Muscle layer of colon (tissue), 2 donors: ENCODE measurements at regions not wholly inside any gene's neighbourhood (a gene's known extent, or its start where the extent isn't known, plus 50 kb on each side); places are given as distances from the start of the nearest gene placed in this dataset.

Source experiments
- H3K27ac ChIP-seq: one replicate; pipeline ENCODE4 v1.7.0; 2013; ENCODE audit warnings: low read depth, mild to moderate bottlenecking, low read length, moderate library complexity
- H3K27me3 ChIP-seq, 2 donors: one replicate each; pipeline ENCODE4 v1.7.0; 2013; ENCODE audit warnings: low read length in 2 of 2, mild to moderate bottlenecking in 2 of 2; ENCODE audit not compliant: insufficient read depth in 2 of 2, control insufficient read depth in 1 of 2
- H3K36me3 ChIP-seq: one replicate; pipeline ENCODE4 v1.7.0; 2013; ENCODE audit warnings: mild to moderate bottlenecking, low read length; ENCODE audit not compliant: insufficient read depth
- H3K4me1 ChIP-seq: one replicate; pipeline ENCODE4 v1.7.0; 2013; ENCODE audit warnings: mild to moderate bottlenecking, low read length; ENCODE audit not compliant: insufficient read depth
- H3K4me3 ChIP-seq, 2 donors: one replicate each; pipeline ENCODE4 v1.7.0; 2013; ENCODE audit warnings: low read length in 2 of 2, low read depth in 1 of 2, mild to moderate bottlenecking in 1 of 2, moderate library complexity in 1 of 2
- H3K9ac ChIP-seq: one replicate; pipeline ENCODE4 v1.7.0; 2013; ENCODE audit warnings: low read length
- H3K9me3 ChIP-seq: one replicate; pipeline ENCODE4 v1.7.0; 2013; ENCODE audit warnings: mild to moderate bottlenecking, low read length
- donor health status: abdominal sarcoma.
- donor health status: Adenocarcinoma of cecum.

- Histone ChIP-seq H3K9me3 (no peaks in the 10 kb centered on the region), H3K27me3 (no peaks in the 10 kb centered on the region), H3K9ac (no peak overlapping the region), H3K27ac (no peak overlapping the region), H3K36me3 (no peaks in the 10 kb centered on the region), H3K4me1 (no peaks in the 10 kb centered on the region), H3K4me3 (no peak overlapping the region)
Measured at GRCh38 chr7:53087274-53087673, 51.8 kb downstream of the POM121L12 start.

DNA sequence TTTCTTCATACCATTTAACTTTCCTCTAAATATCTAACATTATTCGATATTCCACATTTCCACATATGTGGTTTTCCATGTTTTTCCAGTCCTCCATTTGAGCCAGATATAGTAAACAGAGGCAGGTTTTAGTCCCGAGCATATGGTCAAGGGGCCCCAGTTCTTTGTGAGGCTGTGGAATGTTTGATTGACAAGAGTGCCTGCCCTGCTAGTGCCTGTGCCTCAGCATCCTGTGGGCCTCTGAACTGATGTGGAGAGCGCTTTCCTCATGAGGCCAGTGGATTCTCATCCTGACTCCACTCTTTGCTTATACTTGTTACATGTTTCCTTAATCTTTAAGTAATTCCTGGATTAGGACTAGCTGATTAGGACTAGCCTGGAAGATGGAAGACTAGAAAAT, 58.8 kb downstream of the POM121L12 start:
- Histone ChIP-seq H3K4me1 (no peaks in the 10 kb centered on the region), H3K27me3 (no peaks in the 10 kb centered on the region), H3K4me3 (no peak overlapping the region), H3K36me3 (no peaks in the 10 kb centered on the region), H3K27ac (no peak overlapping the region), H3K9ac (no peak overlapping the region), H3K9me3 (no peaks in the 10 kb centered on the region)

GRCh38 chr7:53094827-53095226, 59.4 kb downstream of the POM121L12 start:
- H3K36me3 ChIP-seq = no peaks in the 10 kb centered on the region
- no peaks in the 10 kb centered on the region for H3K27me3 ChIP-seq
- no peaks in the 10 kb centered on the region for H3K9me3 ChIP-seq
- no peaks in the 10 kb centered on the region for H3K4me1 ChIP-seq
- H3K27ac ChIP-seq = no peak overlapping the region
- no peak overlapping the region for H3K4me3 ChIP-seq
- no peak overlapping the region for H3K9ac ChIP-seq

GRCh38 chr7:53095731-53096501, 60.5 kb downstream of the POM121L12 start:
- Histone ChIP-seq H3K27me3 (no peaks in the 10 kb centered on the region), H3K36me3 (no peaks in the 10 kb centered on the region), H3K9ac (no peak overlapping the region), H3K4me3 (no peak overlapping the region), H3K27ac (no peak overlapping the region), H3K4me1 (no peaks in the 10 kb centered on the region), H3K9me3 (no peaks in the 10 kb centered on the region)

DNA sequence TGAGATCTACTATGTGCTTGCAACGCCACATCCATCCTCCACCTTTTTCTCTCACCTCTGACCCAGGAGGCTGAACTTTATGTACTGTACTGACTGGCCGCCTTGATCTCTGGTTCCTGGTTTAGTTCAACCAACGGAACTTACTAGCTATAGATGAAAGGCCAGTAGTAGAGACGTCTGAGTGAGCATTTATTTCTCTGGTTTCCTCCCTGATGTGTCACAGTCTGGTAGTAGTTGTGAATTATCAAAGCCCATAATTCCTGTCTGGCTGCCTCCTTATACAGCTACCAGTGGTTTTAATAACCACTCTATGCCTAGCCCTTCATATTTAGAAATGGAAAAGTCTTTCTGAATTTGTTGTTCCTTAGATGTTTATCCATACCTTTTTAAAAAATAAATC, 64.7 kb downstream of the POM121L12 start:
- no peak overlapping the region for H3K9ac ChIP-seq
- no peaks in the 10 kb centered on the region for H3K9me3 ChIP-seq
- H3K36me3 ChIP-seq = no peaks in the 10 kb centered on the region
- H3K27me3 ChIP-seq = no peaks in the 10 kb centered on the region
- no peaks in the 10 kb centered on the region for H3K4me1 ChIP-seq
- no peak overlapping the region for H3K27ac ChIP-seq
- H3K4me3 ChIP-seq = no peak overlapping the region

GRCh38 chr7:53101026-53101425, 65.6 kb downstream of the POM121L12 start:
- Histone ChIP-seq H3K27ac (no peak overlapping the region), H3K4me3 (no peak overlapping the region), H3K9me3 (no peaks in the 10 kb centered on the region), H3K4me1 (no peaks in the 10 kb centered on the region), H3K36me3 (no peaks in the 10 kb centered on the region), H3K27me3 (no peaks in the 10 kb centered on the region), H3K9ac (no peak overlapping the region)

DNA sequence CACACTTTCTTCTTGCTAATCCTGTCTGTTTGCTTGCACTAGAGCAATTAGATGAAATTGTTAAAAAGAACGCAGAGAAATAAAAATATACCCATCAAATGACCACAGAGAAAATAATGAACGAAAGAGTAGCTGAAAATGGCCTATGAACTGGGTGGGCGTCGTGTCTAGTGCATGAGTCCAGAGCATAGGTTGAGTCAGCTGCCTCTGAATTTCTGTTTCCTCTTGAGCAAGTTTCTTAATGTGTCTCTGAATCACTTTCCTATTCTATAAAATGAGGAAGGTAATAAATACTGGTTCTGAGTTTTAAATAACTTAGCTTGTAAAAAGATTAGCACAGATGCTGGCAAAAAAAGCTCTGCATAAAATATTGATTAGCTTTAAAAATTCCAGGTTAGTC, 75.0 kb downstream of the POM121L12 start:
- Histone ChIP-seq H3K9me3 (no peaks in the 10 kb centered on the region), H3K4me3 (no peak overlapping the region), H3K27ac (no peak overlapping the region), H3K36me3 (no peaks in the 10 kb centered on the region), H3K27me3 (no peaks in the 10 kb centered on the region), H3K9ac (no peak overlapping the region), H3K4me1 (no peaks in the 10 kb centered on the region)

GRCh38 chr7:53111031-53111430, 75.6 kb downstream of the POM121L12 start:
- Histone ChIP-seq H3K9me3 (no peaks in the 10 kb centered on the region), H3K36me3 (no peaks in the 10 kb centered on the region)

DNA sequence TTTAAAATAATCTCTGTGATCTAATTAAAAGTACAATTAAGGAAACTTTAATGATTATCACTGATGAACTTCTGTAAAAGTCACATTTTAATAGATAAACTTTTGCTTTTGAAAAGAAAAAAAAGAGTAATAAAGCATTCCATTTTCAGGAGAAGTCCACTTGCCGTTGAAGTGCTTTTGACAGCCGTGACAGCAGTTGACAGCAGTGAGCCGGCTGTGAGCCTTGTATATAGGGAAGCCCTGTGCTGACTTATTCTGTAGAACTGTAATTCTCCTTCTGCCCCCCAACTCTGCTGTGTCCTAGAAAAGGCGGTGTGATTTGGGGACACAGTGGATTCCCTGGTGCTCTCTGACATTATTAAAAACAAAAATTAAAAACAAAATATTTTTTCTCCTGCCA, 78.0 kb downstream of the POM121L12 start:
- no peaks in the 10 kb centered on the region for H3K36me3 ChIP-seq

More at GRCh38 chr7:53111031-53111430, 75.6 kb downstream of the POM121L12 start:
- no peak overlapping the region for H3K27ac ChIP-seq
- H3K9ac ChIP-seq = no peak overlapping the region
- H3K4me3 ChIP-seq = no peak overlapping the region
- no peaks in the 10 kb centered on the region for H3K4me1 ChIP-seq
- no peaks in the 10 kb centered on the region for H3K27me3 ChIP-seq

GRCh38 chr7:53119514-53119941, 84.1 kb downstream of the POM121L12 start:
- Histone ChIP-seq H3K4me1 (no peaks in the 10 kb centered on the region), H3K9me3 (no peaks in the 10 kb centered on the region), H3K27me3 (no peaks in the 10 kb centered on the region), H3K27ac (no peak overlapping the region), H3K4me3 (no peak overlapping the region), H3K36me3 (no peaks in the 10 kb centered on the region), H3K9ac (no peak overlapping the region)

More for the DNA sequence above, 78.0 kb downstream of the POM121L12 start:
- no peaks in the 10 kb centered on the region for H3K9me3 ChIP-seq
- H3K4me3 ChIP-seq = no peak overlapping the region
- no peak overlapping the region for H3K27ac ChIP-seq
- H3K9ac ChIP-seq = no peak overlapping the region
- no peaks in the 10 kb centered on the region for H3K27me3 ChIP-seq
- H3K4me1 ChIP-seq = no peaks in the 10 kb centered on the region

DNA sequence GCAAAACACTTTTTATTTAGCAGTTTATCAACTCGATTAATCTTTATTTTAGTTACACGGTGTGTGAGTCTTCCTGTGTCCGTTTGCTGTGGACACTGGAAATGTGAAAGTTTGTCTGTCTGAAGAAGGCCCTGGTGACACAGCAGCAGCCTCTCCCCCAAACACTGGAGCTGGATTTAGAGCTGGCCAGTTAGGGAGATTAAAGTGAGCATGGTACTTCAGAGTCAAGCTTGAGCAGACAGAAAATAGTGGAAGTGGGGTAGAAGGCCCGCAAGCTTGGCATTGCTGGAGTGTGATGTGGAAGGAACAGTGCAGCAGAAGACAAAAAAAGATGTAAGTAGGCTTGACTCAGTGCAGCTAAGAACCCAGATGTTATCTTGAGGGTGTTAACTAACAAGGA, 85.9 kb downstream of the POM121L12 start:
- no peak overlapping the region for H3K4me3 ChIP-seq
- H3K27ac ChIP-seq = no peak overlapping the region
- H3K27me3 ChIP-seq = no peaks in the 10 kb centered on the region
- no peak overlapping the region for H3K9ac ChIP-seq
- no peaks in the 10 kb centered on the region for H3K9me3 ChIP-seq
- H3K36me3 ChIP-seq = no peaks in the 10 kb centered on the region
- H3K4me1 ChIP-seq = no peaks in the 10 kb centered on the region

GRCh38 chr7:53131697-53132096, 96.3 kb downstream of the POM121L12 start:
- Histone ChIP-seq H3K9ac (no peak overlapping the region), H3K36me3 (no peaks in the 10 kb centered on the region), H3K9me3 (no peaks in the 10 kb centered on the region), H3K27ac (no peak overlapping the region), H3K4me1 (no peaks in the 10 kb centered on the region), H3K27me3 (no peaks in the 10 kb centered on the region), H3K4me3 (no peak overlapping the region)
